GM23248 (cell line): ENCODE measurements at regions not wholly inside any gene's neighbourhood (a gene's known extent, or its start where the extent isn't known, plus 50 kb on each side); places are given as distances from the start of the nearest gene placed in this dataset.

Experiments used
- EZH2 ChIP-seq: fragments of 200-600 bp; sonication (generic); IDR thresholded peaks from 2 replicates; pipeline ENCODE4 v1.6.1; 2018; ENCODE audit warnings: antibody characterized with exemption, mild to moderate bottlenecking; ENCODE audit not compliant: insufficient read depth, poor library complexity, severe bottlenecking
- EZH2phosphoT487 ChIP-seq: fragments of 200-600 bp; sonication (generic); IDR thresholded peaks from 2 replicates; pipeline ENCODE4 v1.6.1; 2018; ENCODE audit warnings: antibody characterized with exemption, moderate library complexity, mild to moderate bottlenecking, low read depth; ENCODE audit not compliant: insufficient read depth

DNA sequence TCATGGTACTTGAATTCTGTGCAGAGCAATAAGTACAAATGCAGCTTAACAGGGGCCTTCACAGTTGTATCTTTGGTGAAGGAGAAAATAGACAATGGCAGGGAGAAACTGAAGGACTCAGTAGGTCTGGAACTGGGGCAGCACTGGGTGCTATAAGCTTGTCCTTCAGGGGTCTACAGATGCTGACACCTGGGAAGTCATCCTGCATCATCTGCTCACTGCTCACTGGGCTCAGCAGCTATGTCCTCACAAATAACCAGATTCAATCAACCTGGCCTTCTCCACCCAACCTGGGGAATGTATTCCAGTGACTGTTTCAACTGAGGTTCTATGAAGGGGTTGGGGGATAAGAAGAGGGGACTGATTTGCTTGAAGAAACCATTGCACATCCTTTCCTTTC, 117.0 kb downstream of the ZNF280B start:
- TF ChIP-seq EZH2 (no peak), EZH2phosphoT487 (no peak)
